H1 (cell line): ENCODE measurements at regions not wholly inside any gene's neighbourhood (a gene's known extent, or its start where the extent isn't known, plus 50 kb on each side); places are given as distances from the start of the nearest gene placed in this dataset.

ENCODE experiments used
- CBX8 ChIP-seq: fragments of 300-800, 300-1000 bp; sonication (generic); IDR thresholded peaks from 2 replicates; pipeline ENCODE4 v1.7.1; 2016; ENCODE audit warnings: low read depth, low read length, borderline replicate concordance
- CHD7 ChIP-seq: fragments of 300-600 bp; sonication (generic); IDR thresholded peaks from 2 replicates; pipeline ENCODE4 v1.7.1; 2012; ENCODE audit warnings: low read length, moderate library complexity, mild to moderate bottlenecking, inconsistent platforms; ENCODE audit not compliant: insufficient replicate concordance
- CTCF ChIP-seq, 3 experiments: IDR thresholded peaks; 1 replicate in 2 of 3; 2 replicates in 1 of 3; pipeline versions ENCODE4 v1.5.1 to v1.6.1; 2011; ENCODE audit warnings: low read length in 3 of 3, mild to moderate bottlenecking in 3 of 3, inconsistent platforms in 2 of 3, low read depth in 1 of 3, moderate library complexity in 1 of 3; ENCODE audit not compliant: insufficient read depth in 1 of 3; ENCODE audit errors: control extremely low read depth in 1 of 3
- HDAC6 ChIP-seq: IDR thresholded peaks from one replicate; pipeline ENCODE4 v1.7.1; 2012; ENCODE audit warnings: low read depth, mild to moderate bottlenecking, inconsistent platforms, low read length, moderate library complexity
- RFX5 ChIP-seq: IDR thresholded peaks from 2 replicates; pipeline ENCODE4 v1.6.1; 2011; ENCODE audit warnings: low read depth, low read length, improper control_type of control experiment, borderline replicate concordance
- SUZ12 ChIP-seq: fragments of 200-600 bp; sonication (generic); IDR thresholded peaks from 2 replicates; pipeline ENCODE4 v1.6.1; 2012; ENCODE audit warnings: mild to moderate bottlenecking, inconsistent platforms, low read length, moderate library complexity, mixed read lengths
- TEAD4 ChIP-seq: IDR thresholded peaks from 2 replicates; pipeline ENCODE4 v1.6.1; 2012; ENCODE audit warnings: low read depth, low read length, inconsistent platforms, mixed read lengths
- YY1 ChIP-seq: IDR thresholded peaks from 2 replicates; pipeline ENCODE4 v1.6.1; 2011; ENCODE audit warnings: low read depth, mild to moderate bottlenecking, low read length

DNA sequence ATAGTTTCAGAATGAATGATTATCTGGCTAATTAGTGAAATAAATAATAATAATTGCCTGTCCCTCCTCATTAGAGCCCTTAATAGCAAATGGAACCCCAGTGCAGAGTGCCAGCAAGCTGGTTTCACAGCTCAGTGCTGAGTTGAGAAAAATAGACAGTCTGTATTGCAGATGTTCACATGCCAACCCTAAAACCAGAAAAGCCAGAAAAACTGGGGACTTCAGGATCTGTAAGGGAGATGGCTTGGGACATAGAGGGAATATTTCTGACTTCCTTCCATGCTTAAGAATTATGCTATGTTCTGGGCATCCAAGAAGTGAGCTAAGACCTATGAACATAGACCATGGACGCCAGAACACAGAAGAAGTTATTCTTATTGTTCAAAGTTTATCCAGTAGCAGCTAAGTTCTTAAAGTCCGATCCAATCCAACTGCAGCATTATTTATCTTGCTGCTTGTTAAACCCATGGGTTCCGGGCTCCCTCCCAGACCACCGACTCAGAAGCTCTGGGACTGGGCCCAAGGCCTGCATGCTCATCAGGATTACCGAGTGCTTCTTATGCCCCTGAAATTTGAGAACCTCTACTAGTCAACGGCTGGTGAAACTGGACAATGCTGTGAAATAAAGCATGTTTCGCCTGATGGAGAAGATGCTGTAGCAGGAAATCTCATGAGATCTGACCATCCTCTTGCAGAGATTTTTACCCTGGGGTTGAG lies 158.3 kb downstream of the FOXB1 start (continued):
- TF ChIP-seq CTCF (IDR thresholded peaks at IDR 0.05; ENCODE audit: control extremely low read depth in 1 of 3, insufficient read depth in 1 of 3, low read depth in 1 of 3, low read length in 3 of 3) (no peak), SUZ12 (no peak), CHD7 (no peak), RFX5 (no peak), CBX8 (no peak), YY1 (no peak), TEAD4 (no peak), HDAC6 (no peak)
